ENCODE measurements at regions not wholly inside any gene's neighbourhood (a gene's known extent, or its start where the extent isn't known, plus 50 kb on each side); places are given as distances from the start of the nearest gene placed in this dataset.
"Not testable (repeated sequence)": the region's sequence is repeated elsewhere in the genome, so short reads cannot be mapped to it uniquely, and the experiment has no call there.

DNA sequence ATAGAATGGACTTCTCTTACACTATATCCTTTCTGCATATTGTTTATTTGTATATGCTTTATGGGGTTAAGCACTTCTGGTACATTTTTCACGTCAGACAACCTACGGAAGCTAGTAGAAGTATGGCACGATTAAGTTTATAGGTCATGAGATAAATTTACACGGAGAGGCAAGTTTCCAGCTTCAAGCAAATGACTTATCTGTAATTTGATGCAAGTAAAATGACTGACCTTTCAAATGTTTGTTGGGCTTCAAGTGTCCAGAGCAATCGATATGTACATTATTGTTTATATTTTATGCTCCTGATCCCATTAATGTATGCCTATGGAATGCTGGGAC, 97.5 kb upstream of the EFEMP1 start:
- DNase-seq (ENCODE audit: low read depth): no peak

DNA sequence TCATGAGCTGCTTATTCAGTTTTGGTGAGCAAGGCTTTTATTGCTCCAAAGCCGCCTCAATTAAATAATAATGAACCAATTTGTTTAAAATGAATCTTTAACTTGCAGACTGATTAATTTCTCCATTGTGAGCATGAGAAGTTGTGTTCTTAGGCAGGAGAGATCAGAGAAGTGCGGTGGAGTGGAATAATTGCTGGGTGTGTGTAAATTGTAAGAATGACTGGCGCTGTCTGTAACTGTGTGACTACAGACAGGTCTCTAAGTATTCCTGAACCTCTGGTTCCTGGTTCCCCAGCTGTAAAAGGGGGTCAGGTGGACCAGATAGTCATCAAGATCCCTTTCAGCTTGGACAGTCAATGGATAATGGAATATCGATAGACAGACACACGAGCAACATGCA, 98.0 kb upstream of the EFEMP1 start:
- no peak for DNase-seq (ENCODE audit: low read depth)

DNA sequence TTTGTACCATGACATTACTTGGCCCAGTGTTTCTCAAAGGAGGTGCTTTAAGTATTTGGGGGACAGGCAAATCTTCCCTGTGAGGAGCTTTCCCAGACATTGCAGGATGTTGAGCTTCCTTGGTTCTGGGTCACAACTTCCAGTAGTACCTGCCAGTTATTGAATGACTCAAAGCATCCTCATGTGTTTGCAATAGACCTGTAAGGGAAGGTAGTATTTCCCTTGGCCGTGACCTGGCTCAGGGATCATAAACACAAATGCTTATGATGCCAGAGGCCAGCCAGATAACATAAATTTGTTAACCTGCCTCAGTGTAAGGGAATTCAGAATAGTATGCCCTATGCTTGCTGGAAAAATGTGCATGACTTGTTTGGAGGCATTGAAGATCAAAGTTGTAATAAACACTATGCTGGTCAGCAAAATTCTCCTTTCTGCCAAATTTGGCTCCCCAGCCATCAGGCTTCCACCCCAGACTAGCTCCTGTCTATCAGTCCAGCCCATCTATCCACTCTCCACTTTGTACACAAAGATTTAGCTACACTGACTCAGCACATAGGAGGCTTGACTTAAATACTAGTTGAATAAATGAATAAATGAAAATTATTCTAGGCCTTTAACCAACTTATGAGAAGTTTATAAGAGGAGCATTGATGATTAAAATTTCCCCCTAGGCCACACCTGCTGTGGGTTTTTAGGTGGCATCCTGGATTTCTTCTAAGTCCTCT, 102.0 kb upstream of the EFEMP1 start:
- DNase-seq (ENCODE audit: low read depth): no peak

DNA sequence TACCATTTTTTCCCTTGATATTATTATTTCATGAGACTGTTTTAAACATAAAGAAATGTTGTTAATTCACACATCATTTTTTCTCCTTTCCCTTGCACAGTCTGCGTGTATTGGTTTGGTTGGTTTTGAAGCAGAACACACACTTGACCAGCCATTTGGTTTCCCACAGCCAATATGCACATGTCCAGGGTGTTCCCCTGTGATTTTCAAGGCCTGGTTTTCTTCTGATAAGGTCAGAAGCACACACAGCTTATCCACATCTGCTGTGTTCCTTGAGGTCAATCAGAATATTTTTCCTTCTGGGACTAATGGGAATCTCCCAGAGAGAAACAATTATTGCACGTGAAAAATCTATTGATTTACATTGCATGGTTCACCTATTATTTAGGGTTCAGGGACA, 103.2 kb upstream of the EFEMP1 start:
- DNase-seq (ENCODE audit: low read depth): no peak

DNA sequence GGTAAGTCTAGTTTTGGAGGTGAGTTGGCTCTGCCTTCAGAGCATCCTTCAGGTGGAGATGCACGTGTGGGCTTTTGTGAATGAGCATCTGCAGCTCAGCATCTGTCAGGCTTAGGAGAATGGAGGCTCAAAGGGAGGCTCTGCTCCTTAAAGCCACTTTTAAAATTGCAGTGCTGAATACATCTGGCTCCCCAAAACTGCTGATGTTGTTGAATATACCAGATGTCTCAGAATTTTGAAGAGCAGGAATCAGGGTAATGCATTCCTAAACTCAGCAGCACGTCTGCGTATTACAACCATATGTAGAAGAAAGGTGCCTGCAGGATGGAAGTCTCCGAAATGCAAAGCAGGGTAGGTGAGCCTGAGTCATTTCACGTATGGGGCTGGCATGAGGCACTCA, 106.5 kb upstream of the EFEMP1 start:
- no peak for DNase-seq (ENCODE audit: low read depth)

DNA sequence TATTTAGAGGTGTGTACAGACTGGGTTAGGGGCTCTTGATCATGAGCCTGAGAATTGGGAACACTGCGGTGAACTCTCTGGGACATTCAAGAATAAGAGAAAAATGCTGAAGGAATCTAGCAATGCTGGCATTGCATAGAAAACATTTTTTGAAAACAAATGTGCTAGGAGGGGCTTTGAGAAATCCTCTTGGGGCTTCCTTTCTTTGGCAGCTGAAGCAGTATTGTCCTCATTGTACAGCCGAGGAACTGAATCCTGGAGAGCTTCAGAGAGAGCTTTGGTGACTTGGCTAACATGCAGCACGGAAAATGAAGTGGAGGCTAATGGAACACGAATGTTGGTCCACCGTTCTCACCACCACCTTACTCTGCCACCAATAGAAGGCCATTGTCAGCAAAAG, 107.3 kb upstream of the EFEMP1 start:
- DNase-seq (ENCODE audit: low read depth): no peak

DNA sequence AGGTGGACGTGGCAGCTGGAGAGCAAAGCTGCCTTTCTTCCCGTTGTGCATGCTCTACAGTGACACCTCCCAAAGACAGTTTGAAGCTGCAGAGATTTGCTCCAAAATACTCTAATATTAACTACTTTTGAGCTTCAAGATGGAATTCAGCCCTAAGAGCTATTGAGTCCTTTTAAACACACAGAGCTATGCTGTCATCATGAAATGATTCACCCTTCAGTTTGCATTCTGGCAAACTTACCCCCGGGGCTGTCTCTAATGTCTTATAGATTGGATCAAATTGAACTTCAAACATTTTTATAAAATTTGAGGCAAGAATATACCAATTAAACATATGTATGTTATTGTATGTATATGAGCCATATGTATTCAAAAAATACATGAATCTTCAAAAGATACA, 110.7 kb upstream of the EFEMP1 start:
- no peak for DNase-seq (ENCODE audit: low read depth)

DNA sequence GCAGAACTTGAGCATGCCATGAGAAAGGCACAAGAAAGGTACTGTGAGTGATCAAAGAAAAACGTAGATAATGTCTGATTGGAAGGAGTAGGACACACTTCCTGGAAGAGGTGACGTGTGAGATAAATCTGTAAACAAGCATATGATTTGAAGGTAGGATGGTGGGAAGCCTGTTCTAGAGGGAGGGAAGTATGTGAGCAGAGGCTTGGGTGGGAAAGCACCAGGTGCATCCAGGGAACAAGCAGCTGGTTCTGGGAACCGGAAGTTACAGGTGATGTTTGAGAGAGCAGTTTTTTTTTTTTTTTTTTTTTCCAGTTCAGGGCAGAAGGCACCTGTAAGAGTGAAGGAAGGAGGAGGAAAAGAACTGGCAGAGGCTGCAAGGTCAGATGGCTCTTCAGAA, 116.6 kb upstream of the EFEMP1 start:
- no peak for DNase-seq (ENCODE audit: low read depth)

DNA sequence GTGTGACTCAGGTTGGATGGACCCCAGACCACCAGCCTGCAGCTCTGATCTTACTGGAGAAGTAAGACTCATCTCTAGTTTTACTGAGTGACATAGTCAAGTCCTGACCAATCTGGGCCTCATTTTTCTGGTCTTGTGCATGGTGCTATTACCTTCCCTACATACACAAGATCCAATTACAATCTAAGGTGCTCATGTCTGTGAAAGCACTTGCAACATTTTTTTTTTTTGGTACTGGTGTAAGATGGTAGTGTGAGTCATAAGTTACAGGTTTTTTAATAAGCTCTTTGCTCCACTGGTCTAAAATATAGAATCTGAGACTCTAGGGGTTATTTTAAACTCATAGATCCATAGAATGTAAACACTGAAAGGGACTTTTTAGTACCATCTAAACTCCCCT, 117.3 kb upstream of the EFEMP1 start:
- no peak for DNase-seq (ENCODE audit: low read depth)

DNA sequence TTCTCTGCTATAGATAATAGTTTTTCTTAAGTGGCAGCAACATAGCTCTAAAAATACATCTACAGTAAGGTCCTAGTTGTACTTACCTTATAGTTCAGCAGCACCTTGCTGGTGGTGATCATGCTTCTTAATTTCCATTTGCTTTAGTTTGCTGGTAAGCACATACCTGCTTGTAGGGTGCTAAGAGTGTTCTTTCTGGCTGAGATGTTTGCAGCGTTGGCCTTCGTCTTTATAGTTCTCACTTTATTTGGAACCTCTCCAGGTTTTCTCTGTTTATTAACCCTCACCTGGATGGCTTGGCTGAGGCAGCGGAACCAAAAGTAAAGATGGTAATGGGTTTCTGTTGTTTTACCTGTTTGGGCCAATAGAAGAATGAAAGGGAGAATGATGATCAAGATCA, 123.6 kb upstream of the EFEMP1 start:
- DNase-seq (ENCODE audit: low read depth): no peak

DNA sequence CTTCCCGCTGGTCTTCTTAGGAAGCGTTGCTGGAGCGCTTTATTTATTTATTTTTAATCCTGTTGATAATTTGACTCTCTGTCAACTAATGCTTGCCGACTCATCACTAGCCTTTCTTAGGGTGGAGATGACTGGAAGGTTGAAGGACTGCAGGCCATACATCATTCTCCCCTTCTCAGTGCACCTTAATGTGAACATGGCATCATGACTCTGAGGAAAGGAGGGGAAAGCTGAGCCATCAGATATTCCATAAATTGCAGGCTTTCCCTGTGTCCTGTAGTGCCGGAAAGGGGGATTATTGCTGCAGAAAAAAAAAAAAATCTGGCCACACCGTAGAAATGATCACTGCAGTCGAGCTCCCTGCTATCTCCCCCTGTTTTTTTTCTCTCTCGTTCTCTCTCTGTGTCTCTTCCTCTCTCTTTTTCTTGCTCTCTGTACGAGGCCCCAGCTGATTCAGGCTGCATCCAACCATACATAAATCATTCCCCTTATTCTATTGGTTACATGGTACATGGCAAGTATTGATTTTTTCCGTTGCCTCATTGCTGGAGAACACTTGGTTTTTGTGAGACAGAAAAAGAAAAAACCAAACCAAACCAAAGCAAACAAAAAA, 125.8 kb upstream of the EFEMP1 start:
- DNase-seq (ENCODE audit: low read depth): no peak

DNA sequence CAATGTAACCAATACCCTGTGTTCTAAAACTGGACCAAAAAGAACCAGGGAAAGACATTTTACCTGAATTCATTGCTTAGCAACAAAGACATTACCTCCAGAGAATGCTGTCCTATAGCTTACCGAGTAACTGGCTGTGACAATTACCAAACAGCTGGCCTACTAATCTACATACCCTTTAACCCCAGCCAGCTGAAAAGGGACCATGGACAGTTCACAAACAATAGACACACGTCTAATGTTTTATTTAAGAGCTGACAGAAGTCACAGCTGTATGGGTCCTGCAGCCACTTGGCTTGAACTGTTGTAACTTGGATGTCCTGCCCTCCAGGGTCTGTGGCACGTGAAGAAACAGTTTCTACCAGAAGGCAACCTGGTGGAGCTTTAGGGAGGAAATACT, 130.1 kb upstream of the EFEMP1 start:
- DNase-seq (ENCODE audit: low read depth): no peak

DNA sequence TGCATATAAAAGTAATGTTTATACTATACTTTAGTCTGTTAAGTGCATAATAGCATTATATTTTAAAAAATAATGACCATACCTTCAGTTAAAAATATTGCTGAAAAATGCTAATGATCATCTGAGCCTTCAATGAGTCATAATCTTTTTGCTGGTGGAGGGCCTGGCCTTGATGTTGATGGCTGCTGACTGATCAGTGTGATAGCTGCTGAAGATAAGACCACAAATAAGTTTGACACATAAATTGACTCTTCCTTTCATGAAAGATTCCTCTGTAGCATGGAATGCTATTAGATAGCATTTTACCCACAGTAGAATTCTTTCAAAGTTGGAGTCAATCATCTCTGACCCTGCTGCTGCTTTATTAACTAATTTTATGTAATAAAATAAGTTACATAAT, 128.4 kb upstream of the CCDC85A start:
- DNase-seq (ENCODE audit: low read depth): no peak

DNA sequence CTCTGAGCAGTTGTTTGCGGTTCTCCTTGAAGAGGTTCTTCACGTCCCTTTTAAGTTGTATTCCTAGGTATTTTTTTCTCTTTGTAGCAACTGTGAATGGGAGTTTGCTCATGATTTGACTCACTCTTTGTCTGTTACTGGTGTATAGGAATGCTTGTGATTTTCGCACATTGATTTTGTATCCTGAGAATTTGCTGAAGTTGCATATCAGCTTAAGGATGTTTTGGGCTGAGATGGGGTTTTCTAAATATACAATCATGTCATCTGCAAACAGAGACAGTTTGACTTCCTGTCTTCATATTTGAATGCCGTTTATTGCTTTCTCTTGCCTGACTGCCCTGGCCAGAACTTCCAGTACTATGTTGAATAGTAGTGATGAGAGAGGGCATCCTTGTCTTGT, 122.5 kb upstream of the CCDC85A start:
- DNase-seq (ENCODE audit: low read depth): not testable (repeated sequence)

DNA sequence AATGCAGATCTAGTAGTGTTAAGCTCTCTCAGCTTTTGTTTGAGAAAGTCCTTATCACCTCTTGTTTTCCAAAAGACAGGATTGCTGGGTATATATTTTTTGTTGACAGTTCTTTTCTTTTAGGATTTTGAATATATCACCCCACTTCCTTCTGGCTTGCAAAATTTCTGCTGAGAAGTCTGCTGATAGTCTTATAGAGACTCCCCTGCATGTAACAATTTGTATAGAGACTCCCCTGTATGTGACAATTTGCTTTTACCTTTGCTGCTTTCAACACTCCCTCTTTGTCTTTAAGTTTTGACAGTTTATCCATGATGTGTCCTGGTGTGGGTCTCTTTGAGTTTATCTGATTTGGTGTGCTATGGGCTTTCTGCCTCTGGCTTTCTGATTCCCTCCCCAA, 115.0 kb upstream of the CCDC85A start:
- DNase-seq (ENCODE audit: low read depth): no peak

DNA sequence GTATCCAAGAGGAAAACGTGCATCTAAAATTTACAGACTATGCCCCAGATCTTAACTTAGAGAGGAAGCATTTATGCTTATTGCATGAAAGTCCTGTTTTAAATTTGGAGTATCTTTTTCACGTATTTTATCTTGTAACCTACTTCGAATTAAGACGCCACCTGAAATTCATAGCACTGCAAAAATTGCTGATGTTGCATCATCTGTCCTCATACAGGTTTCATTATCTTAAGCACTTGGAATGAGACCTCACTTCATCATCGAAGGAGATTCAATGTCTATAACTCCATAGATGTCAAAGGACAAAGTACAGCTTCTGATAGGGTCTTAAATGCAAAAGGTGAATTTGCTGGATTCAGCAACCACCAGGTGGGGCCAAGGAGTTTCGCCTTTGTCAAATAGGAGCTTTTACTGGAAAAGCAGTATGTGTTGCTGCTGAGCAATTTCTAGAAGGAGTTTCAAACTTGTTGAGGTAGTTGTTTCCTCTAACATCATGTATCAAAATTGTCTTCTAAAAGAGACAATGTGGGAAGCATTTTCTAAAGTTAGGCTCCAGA, 106.4 kb upstream of the CCDC85A start:
- DNase-seq (ENCODE audit: low read depth): peak; percentile 5

DNA sequence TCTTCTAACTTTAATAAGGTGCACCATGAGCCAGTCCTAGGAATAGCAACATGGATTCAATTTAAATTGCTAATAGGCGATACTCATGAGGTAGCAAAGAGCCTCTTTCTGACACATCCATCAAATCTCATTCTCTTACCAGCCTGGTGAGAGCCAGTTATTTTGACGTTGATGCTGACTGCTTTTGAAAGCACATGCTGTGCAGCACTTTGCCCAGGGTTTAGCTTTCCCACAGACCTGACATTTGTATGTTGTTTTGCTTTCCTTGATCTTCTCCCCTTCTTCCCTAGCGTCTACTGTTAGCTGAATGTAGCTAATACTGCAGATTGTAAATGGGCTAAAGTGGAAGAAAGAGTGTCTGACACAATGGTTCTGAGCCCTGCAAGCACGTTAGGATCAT, 101.1 kb upstream of the CCDC85A start:
- no peak for DNase-seq (ENCODE audit: low read depth)

DNA sequence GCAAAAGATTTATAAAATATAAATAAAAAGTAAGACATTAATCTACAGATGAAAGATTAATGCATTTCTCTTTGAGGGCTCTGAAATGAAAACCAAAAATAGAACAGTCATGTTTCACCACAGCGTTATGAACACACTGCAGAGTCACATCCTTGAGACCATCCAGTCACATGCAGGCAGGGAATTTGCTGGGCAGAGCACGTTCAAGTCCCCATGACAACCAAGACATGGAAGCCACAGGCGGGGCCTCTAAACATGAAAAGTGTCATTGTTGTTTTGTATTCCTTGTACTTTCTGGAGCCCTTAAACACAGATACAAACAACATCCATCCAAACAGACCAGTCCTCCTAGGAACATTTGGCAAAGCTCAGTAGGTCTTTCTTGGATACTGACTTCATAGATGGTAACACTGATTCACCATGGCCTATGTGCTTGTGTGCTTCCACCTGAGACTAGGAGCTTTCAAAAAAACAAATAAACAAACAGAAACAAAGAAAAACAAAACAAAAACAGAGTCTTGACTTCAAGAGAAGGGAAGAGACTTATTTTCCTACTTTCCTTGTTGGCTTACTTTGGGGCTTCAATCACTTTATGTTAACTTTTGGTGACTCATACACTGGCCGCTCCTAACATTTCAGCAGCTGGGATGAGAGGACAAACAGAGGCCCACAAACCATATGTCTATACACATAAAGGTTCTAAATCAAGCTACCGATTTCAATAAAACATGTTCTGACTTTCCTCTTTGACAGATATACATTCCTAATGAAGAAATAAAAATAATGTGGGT, 99.5 kb upstream of the CCDC85A start:
- no peak for DNase-seq (ENCODE audit: low read depth)

DNA sequence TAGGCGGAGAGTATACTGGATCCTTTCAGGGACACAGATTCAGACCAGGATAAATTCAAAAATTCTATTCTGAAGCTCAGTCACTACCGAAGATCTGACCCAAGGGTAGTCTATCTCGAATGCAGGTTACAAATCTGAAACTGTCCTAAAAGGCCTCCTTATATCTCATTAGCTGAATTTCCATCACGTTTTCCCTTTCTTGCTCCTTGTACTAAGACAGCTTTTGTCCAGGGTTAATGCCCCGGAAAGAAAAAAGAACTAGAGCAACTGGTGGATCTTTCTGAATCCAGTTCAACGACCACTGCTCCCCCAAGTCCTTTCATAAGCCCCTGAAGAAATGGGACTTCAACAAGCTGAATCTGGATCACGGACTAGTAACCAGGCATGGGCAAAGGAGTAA, 97.5 kb upstream of the CCDC85A start:
- no peak for DNase-seq (ENCODE audit: low read depth)

DNA sequence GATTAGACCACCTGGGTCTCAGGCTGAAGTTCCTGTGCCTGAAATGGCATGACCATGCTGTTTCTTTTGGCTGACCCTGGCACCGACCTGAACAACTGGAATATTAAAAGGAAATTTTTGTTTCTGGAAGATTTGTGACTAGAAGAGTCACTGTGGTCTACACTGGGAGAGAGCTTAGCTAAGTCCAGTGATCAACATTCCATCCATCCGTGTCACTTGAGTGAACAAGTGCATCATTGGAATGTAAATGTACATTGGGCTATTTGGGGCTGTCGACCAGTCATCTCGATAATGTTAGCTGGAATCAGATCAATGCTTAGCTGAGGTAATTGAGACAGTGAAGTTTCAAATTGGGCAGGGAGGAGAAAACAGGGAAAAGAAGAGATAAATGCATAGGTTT, 95.4 kb upstream of the CCDC85A start:
- DNase-seq (ENCODE audit: low read depth): no peak

DNA sequence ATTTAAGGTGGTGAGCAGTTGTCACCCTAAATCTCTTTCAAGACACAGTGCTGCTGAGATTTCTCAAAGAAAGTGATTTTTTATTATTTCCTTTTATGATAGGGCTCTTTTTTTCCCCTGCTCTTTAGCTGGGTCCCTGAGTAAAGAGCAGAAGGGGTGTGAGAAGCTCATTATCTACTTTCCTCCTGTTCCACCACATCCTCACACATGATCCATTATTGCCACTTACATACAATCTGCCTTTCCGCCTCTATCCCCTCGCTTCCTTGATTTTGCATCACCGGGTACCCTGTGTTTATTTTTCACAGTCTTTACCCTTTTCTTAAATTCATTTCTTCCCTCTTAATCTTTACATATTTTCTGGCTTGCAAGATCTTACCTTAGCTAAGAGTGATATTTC, 93.9 kb upstream of the CCDC85A start:
- DNase-seq (ENCODE audit: low read depth): no peak

DNA sequence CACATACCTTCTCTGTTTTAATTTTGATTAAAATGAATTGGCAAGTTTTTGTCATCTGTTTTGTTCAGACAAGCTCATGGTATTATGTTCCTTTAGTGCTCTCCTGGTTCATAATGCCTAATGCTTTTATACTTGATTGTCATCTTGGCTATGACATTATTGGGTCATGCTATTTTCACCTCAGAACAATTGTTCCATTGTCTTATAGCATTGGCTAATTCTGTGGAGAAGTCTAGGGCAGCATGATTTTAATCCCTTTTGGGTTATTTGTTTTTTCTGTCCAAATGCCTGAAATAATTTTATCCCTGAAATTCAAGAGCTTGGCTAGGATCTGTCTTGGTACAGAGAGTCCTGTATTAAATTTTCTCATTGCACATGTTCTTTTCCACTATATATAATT, 83.8 kb upstream of the CCDC85A start:
- no peak for DNase-seq (ENCODE audit: low read depth)

DNA sequence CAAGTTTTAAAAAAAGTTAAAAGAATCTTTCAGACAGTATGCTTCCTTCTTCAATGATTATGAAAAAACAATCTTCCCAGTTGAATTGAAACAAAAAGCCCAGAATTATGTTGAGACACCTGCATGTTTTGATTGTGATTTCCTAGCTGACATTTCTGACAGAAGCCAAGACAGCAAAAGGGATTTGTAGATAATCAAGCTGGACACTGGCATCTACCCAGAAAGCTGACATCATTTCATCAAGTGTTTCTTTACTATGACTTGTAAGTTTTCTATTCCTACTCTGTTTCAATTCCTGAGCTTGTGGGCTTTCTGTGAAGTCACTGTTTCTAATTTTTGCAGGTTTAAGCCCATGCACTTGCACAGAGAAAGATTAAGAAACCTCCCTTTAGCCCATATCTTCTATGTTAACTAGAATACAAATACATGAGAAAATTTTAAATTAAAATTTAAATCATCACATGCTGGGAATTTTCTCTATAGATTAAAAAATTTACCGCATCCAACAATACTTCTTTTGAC, 82.9 kb upstream of the CCDC85A start:
- DNase-seq (ENCODE audit: low read depth): no peak
